LNCAP (cell line): ENCODE measurements at regions not wholly inside any gene's neighbourhood (a gene's known extent, or its start where the extent isn't known, plus 50 kb on each side); places are given as distances from the start of the nearest gene placed in this dataset.

Source experiments
- TF ChIP-seq, protein P1 (sequence below): fragments of 450-650 bp; IDR thresholded peaks from 2 replicates; pipeline ENCODE4 v1.5.1; 2017; ENCODE audit warnings: mild to moderate bottlenecking

DNA sequence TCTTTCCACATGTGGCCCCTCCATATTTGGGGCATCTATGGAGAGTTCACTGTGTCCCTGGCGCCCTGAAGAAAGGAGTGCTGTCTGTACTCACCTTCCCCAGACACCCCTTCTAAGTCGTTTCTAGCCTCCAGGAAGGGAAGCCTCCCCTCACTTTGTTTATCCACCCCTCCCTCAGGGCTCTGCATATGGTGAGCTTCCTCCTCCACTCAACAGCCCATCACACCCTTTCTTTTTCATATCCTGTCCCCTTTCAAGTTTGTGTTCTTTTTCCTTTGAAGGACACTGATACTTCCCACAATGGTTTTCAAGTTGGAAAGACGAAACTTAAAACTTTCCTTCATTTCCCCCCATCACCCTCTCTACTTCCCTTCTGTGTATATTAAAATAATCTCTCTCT is 291.4 kb upstream of the POU3F3 start:
- TF ChIP-seq, protein P1, sequence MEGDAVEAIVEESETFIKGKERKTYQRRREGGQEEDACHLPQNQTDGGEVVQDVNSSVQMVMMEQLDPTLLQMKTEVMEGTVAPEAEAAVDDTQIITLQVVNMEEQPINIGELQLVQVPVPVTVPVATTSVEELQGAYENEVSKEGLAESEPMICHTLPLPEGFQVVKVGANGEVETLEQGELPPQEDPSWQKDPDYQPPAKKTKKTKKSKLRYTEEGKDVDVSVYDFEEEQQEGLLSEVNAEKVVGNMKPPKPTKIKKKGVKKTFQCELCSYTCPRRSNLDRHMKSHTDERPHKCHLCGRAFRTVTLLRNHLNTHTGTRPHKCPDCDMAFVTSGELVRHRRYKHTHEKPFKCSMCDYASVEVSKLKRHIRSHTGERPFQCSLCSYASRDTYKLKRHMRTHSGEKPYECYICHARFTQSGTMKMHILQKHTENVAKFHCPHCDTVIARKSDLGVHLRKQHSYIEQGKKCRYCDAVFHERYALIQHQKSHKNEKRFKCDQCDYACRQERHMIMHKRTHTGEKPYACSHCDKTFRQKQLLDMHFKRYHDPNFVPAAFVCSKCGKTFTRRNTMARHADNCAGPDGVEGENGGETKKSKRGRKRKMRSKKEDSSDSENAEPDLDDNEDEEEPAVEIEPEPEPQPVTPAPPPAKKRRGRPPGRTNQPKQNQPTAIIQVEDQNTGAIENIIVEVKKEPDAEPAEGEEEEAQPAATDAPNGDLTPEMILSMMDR: no peak

DNA sequence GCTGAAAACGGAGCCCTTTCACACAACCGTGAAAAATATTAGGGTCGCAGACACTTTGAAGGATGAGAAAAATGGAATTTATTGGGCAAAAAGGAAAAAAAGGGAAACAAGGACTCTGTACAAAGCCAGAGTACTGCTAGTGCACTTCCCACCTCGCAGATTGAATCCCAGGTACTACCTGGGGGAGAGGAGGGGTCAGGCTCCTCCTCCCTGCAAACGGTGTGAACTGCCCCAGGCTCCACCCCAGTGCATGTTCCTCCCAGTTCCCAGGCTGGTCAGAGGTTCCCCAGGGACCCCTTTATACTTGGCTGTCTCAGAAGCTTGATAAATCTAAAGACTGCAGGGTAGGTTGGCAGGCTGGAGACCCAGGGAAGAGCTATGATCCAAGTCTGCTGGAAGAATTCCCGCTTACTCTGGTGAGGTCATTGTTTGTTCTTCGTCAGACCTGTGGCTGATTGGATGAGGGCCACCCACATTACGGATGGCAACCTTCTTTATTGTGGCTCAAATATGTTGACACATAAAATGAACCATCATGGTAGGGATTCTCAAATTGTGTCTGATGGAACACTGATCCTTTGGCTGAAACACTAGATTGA is 290.4 kb upstream of the POU3F3 start:
- TF ChIP-seq, protein P1: no peak

DNA sequence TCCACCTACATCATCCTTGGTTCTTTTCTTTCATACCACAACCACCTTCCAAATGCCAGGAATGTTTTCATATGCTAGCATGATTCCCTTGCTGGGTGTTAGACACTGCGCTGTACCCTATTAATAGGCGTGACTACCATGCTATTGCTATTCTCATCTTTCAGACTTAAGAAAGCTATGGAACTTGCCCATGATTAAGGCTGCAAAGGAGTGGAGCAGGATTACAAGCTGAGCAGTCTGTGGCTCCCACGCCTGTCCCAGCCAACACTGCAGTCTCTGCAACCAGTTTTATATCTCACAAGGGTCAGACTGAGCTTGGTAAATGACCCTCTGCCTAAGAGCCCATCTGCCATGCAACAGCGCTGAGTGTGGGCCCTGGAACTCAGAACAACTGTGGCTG is 285.7 kb upstream of the POU3F3 start:
- TF ChIP-seq, protein P1: no peak

DNA sequence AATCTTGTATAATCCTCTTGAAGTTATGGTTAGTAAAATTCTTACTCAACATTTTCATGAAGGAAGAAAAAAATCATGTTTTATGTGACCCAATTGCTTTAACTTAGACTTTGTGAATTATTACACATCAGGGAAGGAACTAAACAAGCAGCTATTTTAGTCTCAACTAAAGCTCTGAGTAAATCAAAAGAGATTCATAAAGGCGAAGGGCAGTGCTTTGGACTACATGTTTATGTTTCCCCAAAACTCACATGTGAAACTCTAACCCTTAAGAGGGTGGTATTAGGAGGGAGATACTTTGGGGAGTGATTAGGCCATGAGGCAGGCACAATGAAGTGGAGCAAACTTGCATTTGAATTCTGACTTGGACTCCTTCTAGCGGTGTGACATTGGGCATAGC is 283.7 kb upstream of the POU3F3 start:
- TF ChIP-seq, protein P1: no peak

DNA sequence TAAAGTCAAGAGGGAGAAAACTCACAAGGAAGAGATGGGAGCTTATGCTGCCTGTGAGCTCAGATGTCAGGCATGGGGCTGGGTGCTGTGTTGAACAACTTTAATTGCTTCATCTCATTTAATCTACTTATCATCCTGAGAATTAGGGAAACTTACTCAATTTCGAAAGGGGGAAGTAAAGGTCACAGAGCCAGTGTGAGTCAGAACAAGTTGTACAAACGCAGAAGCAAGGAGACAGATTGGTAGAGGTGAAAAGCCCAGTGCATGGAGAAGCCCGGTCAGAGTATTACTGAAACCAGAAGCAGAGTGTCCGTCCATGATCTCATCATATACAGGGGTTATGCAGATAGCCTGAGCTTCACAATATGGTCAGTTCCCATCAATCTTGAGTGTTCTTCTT is 281.1 kb upstream of the POU3F3 start:
- TF ChIP-seq, protein P1: no peak

DNA sequence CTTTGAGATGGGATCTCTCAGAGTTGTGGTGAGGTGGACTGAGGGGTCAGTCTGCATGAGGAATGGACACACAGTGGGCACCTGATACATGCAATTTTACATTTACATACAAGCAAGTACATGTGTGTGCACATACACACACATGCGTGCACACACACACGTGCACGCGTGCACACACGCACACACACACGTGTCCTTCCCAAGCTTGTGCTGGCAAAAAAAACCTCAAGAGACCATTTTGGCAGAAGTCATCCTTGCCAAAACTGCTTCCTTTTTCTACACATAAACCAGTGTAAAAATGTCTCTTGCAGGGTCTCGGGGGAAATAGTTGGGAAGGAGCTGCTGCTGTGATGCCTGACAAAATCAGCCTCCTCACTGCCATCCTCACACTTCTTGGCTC is 279.5 kb upstream of the POU3F3 start:
- TF ChIP-seq, protein P1: no peak

DNA sequence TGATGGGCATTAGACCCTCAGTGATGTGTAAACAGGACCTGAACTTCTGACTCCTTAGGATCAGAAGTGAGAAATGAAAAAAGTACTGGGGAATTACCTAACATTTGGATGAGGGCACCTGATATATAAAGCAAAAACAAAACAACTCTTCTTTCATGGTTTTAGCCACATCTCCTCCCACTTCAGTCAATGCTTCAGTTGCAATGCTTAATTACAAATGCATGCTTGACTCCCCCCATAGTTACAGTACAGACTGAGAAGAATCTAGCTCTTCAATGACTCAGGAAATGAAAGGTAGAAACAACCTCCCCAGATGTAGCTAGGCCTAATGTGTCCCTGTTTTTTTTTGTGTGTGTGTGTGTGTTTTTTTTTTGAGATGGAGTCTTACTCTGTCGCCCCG is 276.8 kb upstream of the POU3F3 start:
- TF ChIP-seq, protein P1: no peak

DNA sequence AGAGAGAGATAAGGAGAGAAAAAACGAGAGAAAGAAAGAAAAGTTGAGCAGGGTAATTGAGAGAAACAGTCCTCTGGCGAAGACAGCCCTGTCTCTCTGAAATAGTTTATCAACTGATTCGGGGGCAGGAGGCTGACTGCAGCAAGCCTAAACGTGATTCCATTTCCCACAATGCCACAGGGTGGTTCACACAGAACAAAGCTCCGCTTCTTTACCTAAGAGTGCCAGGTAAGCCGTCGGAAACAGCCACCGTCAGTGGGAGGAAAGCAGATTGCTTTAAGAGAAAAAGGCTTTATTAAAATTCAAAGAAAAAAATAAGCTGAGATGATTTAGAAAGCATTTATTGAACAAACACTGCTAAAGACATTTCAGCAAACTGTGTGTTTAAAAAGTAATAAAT is 271.4 kb upstream of the POU3F3 start:
- TF ChIP-seq, protein P1: no peak
